NT2/D1 (cell line): ENCODE measurements at regions not wholly inside any gene's neighbourhood (a gene's known extent, or its start where the extent isn't known, plus 50 kb on each side); places are given as distances from the start of the nearest gene placed in this dataset.

Source experiments
- DNase-seq: peaks from one replicate; pipeline ENCODE4 v3.0.0-alpha.2; 2011; ENCODE audit warnings: low read depth, low spot score
- H3K27me3 ChIP-seq: 2 replicates; pipeline ENCODE4 v1.6.0; 2011; ENCODE audit warnings: mild to moderate bottlenecking; ENCODE audit not compliant: insufficient read length, insufficient read depth
- H3K36me3 ChIP-seq: 2 replicates; pipeline ENCODE4 v1.6.1; 2011; ENCODE audit warnings: mild to moderate bottlenecking, low read length, mixed read lengths; ENCODE audit not compliant: insufficient read depth, insufficient read length
- H3K4me1 ChIP-seq: 2 replicates; pipeline ENCODE4 v1.5.1; 2011; ENCODE audit not compliant: insufficient read depth, insufficient read length
- H3K4me3 ChIP-seq: 2 replicates; pipeline ENCODE4 v1.5.1; 2011; ENCODE audit warnings: low read depth; ENCODE audit not compliant: insufficient read length
- H3K9ac ChIP-seq: 2 replicates; pipeline ENCODE4 v1.6.0; 2011; ENCODE audit warnings: low read depth; ENCODE audit not compliant: insufficient read length
- H3K9me3 ChIP-seq: 2 replicates; pipeline ENCODE4 v1.5.1; 2011; ENCODE audit warnings: mild to moderate bottlenecking, low read length; ENCODE audit not compliant: insufficient read depth
- SUZ12 ChIP-seq: IDR thresholded peaks from 2 replicates; pipeline ENCODE4 v1.6.1; 2011; ENCODE audit not compliant: insufficient read length, insufficient read depth; ENCODE audit errors: extremely low read depth
- YY1 ChIP-seq: IDR thresholded peaks from 2 replicates; pipeline ENCODE4 v1.6.1; 2011; ENCODE audit not compliant: insufficient read length, insufficient read depth
- ZNF274 ChIP-seq: IDR thresholded peaks from 2 replicates; pipeline ENCODE4 v1.6.1; 2011; ENCODE audit warnings: mild to moderate bottlenecking, low read depth, low read length

DNA sequence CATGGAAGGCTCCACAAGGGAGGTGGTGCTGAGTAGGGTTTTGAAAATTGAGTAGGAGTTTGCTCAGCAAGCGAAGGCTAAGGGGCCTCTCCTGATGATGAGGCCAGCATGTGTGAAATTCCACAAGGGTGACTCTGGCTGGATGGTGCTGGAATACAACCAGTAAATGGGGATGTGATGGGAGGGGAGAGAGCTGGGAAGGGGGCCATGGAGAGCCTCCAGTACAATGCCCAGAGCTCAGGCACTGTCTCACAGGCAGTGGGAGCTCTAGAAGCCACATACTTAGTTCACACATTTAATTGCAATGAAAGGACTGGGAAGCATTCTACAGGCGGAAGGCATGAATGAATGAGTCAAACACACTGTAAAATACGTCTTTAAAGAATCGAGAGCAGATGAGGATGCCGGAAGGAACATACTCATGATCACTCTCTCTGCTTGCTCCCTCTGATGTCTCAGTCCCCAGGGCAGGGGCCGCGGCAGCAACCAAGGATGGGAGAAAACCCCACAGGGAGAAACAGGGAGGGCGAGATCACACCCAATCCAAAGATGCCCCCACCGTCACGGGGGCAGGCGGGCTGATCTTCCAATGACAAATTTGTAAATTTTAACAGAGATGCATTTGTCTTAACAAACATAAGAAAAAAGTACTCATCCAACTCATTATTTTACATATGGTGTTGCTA lies 261.0 kb downstream of the NSG2 start:
- DNase-seq, result no peak
- Histone ChIP-seq H3K27me3 (peaks cover 5% of the 10 kb centered on the region), H3K9ac (no peak overlapping the region), H3K9me3 (no peaks in the 10 kb centered on the region), H3K36me3 (no peaks in the 10 kb centered on the region), H3K4me1 (peaks cover 2% of the 10 kb centered on the region), H3K4me3 (no peak overlapping the region)
- no peak for TF ChIP-seq YY1
- TF ChIP-seq ZNF274, result no peak
- TF ChIP-seq SUZ12, result no peak

GRCh38 chr5:174307031-174307408 lies 261.5 kb downstream of the NSG2 start:
- no peak overlapping the region for H3K9ac ChIP-seq
- H3K4me1 ChIP-seq, result peaks cover 2% of the 10 kb centered on the region
- TF ChIP-seq SUZ12 (no peak), ZNF274 (no peak), YY1 (no peak)
- H3K4me3 ChIP-seq, result no peak overlapping the region
- peaks cover 6% of the 10 kb centered on the region for H3K27me3 ChIP-seq
- H3K9me3 ChIP-seq, result no peaks in the 10 kb centered on the region
- no peaks in the 10 kb centered on the region for H3K36me3 ChIP-seq
- no peak for DNase-seq

DNA sequence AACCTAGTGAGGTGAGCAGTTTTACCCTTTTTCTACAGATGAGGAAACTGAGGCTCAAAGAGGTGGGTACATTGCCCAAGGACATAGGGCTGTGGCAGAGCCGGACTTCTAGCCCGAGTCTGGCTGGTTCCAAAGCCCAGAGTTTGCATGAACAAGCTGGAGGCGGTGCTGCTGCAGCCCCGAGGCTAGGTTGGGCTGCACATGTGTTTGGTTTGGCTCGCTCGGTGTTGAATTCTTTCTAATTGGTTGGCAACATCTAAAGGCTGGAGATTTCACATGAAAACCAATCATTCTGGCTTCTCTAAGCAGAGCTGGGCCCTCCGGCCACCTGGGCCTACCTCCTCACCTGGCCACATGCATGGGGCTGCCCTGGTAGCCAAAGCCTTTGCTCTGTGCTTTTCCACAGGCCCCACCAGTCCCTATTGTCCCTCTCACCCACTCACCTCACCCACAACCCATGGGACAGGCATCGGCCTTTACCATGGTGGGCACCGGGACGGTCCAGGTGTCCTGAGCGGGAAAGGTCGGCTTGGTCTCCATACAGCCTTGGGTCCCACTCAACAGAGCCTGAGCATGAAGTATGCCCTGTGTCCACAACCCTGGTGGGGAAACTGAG lies 262.3 kb downstream of the NSG2 start:
- DNase-seq, result no peak
- H3K9ac ChIP-seq, result no peak overlapping the region
- TF ChIP-seq ZNF274 (no peak), YY1 (no peak), SUZ12 (no peak)
- no peak overlapping the region for H3K4me3 ChIP-seq
- peaks cover 9% of the 10 kb centered on the region for H3K27me3 ChIP-seq
- H3K9me3 ChIP-seq, result no peaks in the 10 kb centered on the region
- H3K36me3 ChIP-seq, result no peaks in the 10 kb centered on the region
- peaks cover 5% of the 10 kb centered on the region for H3K4me1 ChIP-seq

DNA sequence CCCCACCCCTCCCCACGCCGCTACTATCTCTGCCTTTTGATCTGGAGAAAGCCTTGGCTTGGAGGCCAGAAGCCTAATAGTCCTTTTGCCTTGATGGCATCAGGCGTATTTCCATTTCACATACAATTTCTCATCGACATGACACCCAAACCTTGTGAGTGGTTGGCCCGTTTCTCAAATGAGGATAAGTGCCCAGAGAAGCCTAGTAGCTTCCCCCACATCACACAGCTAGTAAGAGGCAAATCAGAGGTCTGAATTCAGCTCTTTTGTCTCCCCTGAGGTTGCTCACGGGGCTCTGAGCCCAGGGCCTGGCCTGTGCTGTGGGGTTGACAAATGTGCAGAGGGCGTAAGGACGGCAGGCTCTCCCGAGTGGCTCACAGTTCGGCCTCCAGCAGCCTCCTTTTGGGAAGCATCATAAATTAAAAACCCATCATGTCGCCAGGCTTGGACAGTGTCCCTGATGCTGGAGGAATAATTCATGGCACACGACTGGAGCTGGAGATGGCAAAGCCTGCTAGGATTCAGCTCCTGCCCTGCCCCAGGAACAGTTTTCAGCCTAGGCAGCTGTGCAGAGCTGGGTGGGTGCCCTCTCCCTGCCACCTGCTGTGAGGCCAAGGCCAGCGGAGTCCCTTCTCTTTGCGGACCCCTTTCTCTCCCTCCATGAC lies 263.8 kb downstream of the NSG2 start:
- H3K9me3 ChIP-seq, result no peaks in the 10 kb centered on the region
- H3K9ac ChIP-seq, result no peak overlapping the region
- peaks cover 6% of the 10 kb centered on the region for H3K4me1 ChIP-seq
- no peaks in the 10 kb centered on the region for H3K36me3 ChIP-seq
- TF ChIP-seq ZNF274, result no peak
- no peak for TF ChIP-seq YY1
- no peak for TF ChIP-seq SUZ12
- peaks cover 20% of the 10 kb centered on the region for H3K27me3 ChIP-seq
- no peak overlapping the region for H3K4me3 ChIP-seq
- no peak for DNase-seq

- DNase-seq, result no peak
- H3K9ac ChIP-seq, result no peak overlapping the region
- peaks cover 9% of the 10 kb centered on the region for H3K4me1 ChIP-seq
- peaks cover 20% of the 10 kb centered on the region for H3K27me3 ChIP-seq
- no peaks in the 10 kb centered on the region for H3K36me3 ChIP-seq
- TF ChIP-seq ZNF274, result no peak
- no peak for TF ChIP-seq YY1
- TF ChIP-seq SUZ12, result no peak
- H3K9me3 ChIP-seq, result no peaks in the 10 kb centered on the region
- no peak overlapping the region for H3K4me3 ChIP-seq
Measured at GRCh38 chr5:174310243-174310642, 264.7 kb downstream of the NSG2 start.

DNA sequence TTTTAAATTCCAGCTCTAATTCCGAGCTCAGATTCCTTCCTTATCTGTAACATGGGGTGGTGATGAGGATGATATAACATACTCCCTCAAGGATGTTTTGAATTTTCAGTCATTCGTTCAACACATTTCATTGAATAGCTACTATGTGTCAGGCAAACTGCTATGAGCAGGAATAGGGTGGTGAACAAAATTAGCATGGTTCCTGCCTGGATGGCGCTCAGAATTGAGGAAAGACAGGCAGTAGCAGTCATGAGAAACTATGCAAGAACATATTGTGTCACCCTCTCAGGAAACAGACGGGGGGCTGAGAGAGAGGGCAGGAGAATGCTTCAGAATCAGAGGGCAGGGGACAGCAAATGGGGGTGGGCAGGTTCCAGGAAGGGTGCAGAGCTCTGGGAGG lies 265.2 kb downstream of the NSG2 start:
- no peak overlapping the region for H3K9ac ChIP-seq
- no peak overlapping the region for H3K4me3 ChIP-seq
- TF ChIP-seq SUZ12, result no peak
- no peak for TF ChIP-seq ZNF274
- no peak for TF ChIP-seq YY1
- no peaks in the 10 kb centered on the region for H3K36me3 ChIP-seq
- peaks cover 20% of the 10 kb centered on the region for H3K27me3 ChIP-seq
- H3K4me1 ChIP-seq, result peaks cover 9% of the 10 kb centered on the region
- H3K9me3 ChIP-seq, result no peaks in the 10 kb centered on the region
- no peak for DNase-seq

GRCh38 chr5:174311121-174311520 lies 265.6 kb downstream of the NSG2 start:
- no peak overlapping the region for H3K9ac ChIP-seq
- DNase-seq, result no peak
- H3K9me3 ChIP-seq, result no peaks in the 10 kb centered on the region
- H3K36me3 ChIP-seq, result no peaks in the 10 kb centered on the region
- peaks cover 20% of the 10 kb centered on the region for H3K27me3 ChIP-seq
- TF ChIP-seq ZNF274 (no peak), SUZ12 (no peak), YY1 (no peak)
- H3K4me1 ChIP-seq, result peaks cover 9% of the 10 kb centered on the region
- H3K4me3 ChIP-seq, result no peak overlapping the region
